T-helper 2 cell (primary cell): ENCODE measurements at regions not wholly inside any gene's neighbourhood (a gene's known extent, or its start where the extent isn't known, plus 50 kb on each side); places are given as distances from the start of the nearest gene placed in this dataset.

Source experiments
- DNase-seq, 5 experiments: peaks; one replicate each; pipeline versions ENCODE4 v3.0.0 to v3.0.0-alpha.2; 2012 to 2022

GRCh38 chr4:32337403-32337802 is 1617.2 kb downstream of the PCDH7 start:
- DNase-seq = no peak

- DNase-seq = no peak
Measured at GRCh38 chr4:32340591-32340990, 1620.4 kb downstream of the PCDH7 start.

- DNase-seq = no peak
Measured at GRCh38 chr4:32341342-32341741, 1621.2 kb downstream of the PCDH7 start.

GRCh38 chr4:32342054-32342453 is 1621.9 kb downstream of the PCDH7 start:
- no peak for DNase-seq

GRCh38 chr4:32349026-32349425 is 1628.9 kb downstream of the PCDH7 start:
- no peak for DNase-seq

- DNase-seq = no peak
Measured at GRCh38 chr4:32374206-32374605, 1654.0 kb downstream of the PCDH7 start.

- no peak for DNase-seq
Measured at GRCh38 chr4:32393806-32394205, 1673.6 kb downstream of the PCDH7 start.

- DNase-seq = no peak
Measured at GRCh38 chr4:32394255-32394654, 1674.1 kb downstream of the PCDH7 start.

- DNase-seq = no peak
Measured at GRCh38 chr4:32396507-32397070, 1676.4 kb downstream of the PCDH7 start.

GRCh38 chr4:32400870-32401269 is 1680.7 kb downstream of the PCDH7 start:
- no peak for DNase-seq

- DNase-seq = no peak
Measured at GRCh38 chr4:32417113-32417704, 1697.0 kb downstream of the PCDH7 start.

- no peak for DNase-seq
Measured at GRCh38 chr4:32423267-32423666, 1703.1 kb downstream of the PCDH7 start.

- DNase-seq = no peak
Measured at GRCh38 chr4:32425243-32425642, 1705.1 kb downstream of the PCDH7 start.

- DNase-seq = no peak
Measured at GRCh38 chr4:32427566-32427965, 1707.4 kb downstream of the PCDH7 start.

- no peak for DNase-seq
Measured at GRCh38 chr4:32429151-32429550, 1709.0 kb downstream of the PCDH7 start.

GRCh38 chr4:32435308-32435707 is 1715.1 kb downstream of the PCDH7 start:
- no peak for DNase-seq

- DNase-seq = no peak
Measured at GRCh38 chr4:32436816-32437215, 1716.6 kb downstream of the PCDH7 start.

GRCh38 chr4:32440391-32440790 is 1720.2 kb downstream of the PCDH7 start:
- no peak for DNase-seq

GRCh38 chr4:32454482-32454881 is 1734.3 kb downstream of the PCDH7 start:
- DNase-seq = no peak

GRCh38 chr4:32455231-32455630 is 1735.1 kb downstream of the PCDH7 start:
- no peak for DNase-seq

GRCh38 chr4:32460972-32461371 is 1740.8 kb downstream of the PCDH7 start:
- no peak for DNase-seq

- DNase-seq = no peak
Measured at GRCh38 chr4:32462944-32463343, 1742.8 kb downstream of the PCDH7 start.

- no peak for DNase-seq
Measured at GRCh38 chr4:32470087-32470585, 1750.0 kb downstream of the PCDH7 start.

GRCh38 chr4:32472918-32473317 is 1752.7 kb downstream of the PCDH7 start:
- no peak for DNase-seq

GRCh38 chr4:32475710-32476109 is 1755.5 kb downstream of the PCDH7 start:
- DNase-seq = no peak
